MM.1S (cell line): ENCODE measurements at regions not wholly inside any gene's neighbourhood (a gene's known extent, or its start where the extent isn't known, plus 50 kb on each side); places are given as distances from the start of the nearest gene placed in this dataset.

Source experiments
- EZH2phosphoT487 ChIP-seq: fragments of 300-600 bp; sonication (generic); IDR thresholded peaks from 2 replicates; pipeline ENCODE4 v1.6.1; 2018; ENCODE audit warnings: antibody characterized with exemption, low read length
- TF ChIP-seq, protein P1 (sequence below): fragments of 300-600 bp; sonication (generic); IDR thresholded peaks from 2 replicates; pipeline ENCODE4 v1.5.1; 2016; ENCODE audit warnings: antibody characterized with exemption, low read length, mixed read lengths

GRCh38 chr5:120327180-120327579 lies 136.9 kb upstream of the PRR16 start:
- TF ChIP-seq, protein P1, sequence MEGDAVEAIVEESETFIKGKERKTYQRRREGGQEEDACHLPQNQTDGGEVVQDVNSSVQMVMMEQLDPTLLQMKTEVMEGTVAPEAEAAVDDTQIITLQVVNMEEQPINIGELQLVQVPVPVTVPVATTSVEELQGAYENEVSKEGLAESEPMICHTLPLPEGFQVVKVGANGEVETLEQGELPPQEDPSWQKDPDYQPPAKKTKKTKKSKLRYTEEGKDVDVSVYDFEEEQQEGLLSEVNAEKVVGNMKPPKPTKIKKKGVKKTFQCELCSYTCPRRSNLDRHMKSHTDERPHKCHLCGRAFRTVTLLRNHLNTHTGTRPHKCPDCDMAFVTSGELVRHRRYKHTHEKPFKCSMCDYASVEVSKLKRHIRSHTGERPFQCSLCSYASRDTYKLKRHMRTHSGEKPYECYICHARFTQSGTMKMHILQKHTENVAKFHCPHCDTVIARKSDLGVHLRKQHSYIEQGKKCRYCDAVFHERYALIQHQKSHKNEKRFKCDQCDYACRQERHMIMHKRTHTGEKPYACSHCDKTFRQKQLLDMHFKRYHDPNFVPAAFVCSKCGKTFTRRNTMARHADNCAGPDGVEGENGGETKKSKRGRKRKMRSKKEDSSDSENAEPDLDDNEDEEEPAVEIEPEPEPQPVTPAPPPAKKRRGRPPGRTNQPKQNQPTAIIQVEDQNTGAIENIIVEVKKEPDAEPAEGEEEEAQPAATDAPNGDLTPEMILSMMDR = no peak
- TF ChIP-seq EZH2phosphoT487 = no peak
